ENCODE measurements at regions not wholly inside any gene's neighbourhood (a gene's known extent, or its start where the extent isn't known, plus 50 kb on each side); places are given as distances from the start of the nearest gene placed in this dataset.
"Not testable (repeated sequence)": the region's sequence is repeated elsewhere in the genome, so short reads cannot be mapped to it uniquely, and the experiment has no call there.

GRCh38 chr4:91729851-91730250, 573.9 kb upstream of the GRID2 start:
- Mint-ChIP-seq H3K27ac (ENCODE audit: unreplicated experiment) (no peak overlapping the region), H3K9me3 (no peaks in the 10 kb centered on the region), H3K4me1 (no peaks in the 10 kb centered on the region), H3K27me3 (ENCODE audit: low read depth) (no peaks in the 10 kb centered on the region), H3K36me3 (ENCODE audit: low read depth) (no peaks in the 10 kb centered on the region), H3K4me3 (no peak overlapping the region)
- no peak for DNase-seq (ENCODE audit: low read depth, low spot score)
- no peak for TF ChIP-seq CTCF (conservative IDR thresholded peaks at IDR 0.05)

DNA sequence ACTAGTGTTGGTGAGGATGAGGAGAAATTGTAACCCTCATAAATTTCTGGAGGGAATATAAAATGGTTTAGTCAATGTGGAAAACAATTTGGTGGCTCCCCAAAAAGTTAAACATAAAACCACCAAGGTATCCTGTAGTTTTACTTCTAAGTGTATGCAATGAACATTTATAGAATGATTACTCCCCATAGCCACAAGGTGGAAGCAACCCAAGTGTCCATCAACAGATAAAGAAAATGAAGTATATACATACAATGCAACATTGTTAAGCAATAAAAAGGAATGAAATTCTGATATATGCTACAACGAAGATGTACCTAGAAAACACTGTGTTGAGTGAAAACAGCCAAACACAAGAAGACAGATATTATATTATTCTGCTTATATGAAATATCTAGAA, 569.1 kb upstream of the GRID2 start:
- H3K36me3 Mint-ChIP-seq (ENCODE audit: low read depth), result no peaks in the 10 kb centered on the region
- H3K4me1 Mint-ChIP-seq, result no peaks in the 10 kb centered on the region
- peak; percentile 44 for TF ChIP-seq CTCF (conservative IDR thresholded peaks at IDR 0.05)
- no peaks in the 10 kb centered on the region for H3K27me3 Mint-ChIP-seq (ENCODE audit: low read depth)
- H3K27ac Mint-ChIP-seq (ENCODE audit: unreplicated experiment), result no peak overlapping the region
- no peak for DNase-seq (ENCODE audit: low read depth, low spot score)
- no peaks in the 10 kb centered on the region for H3K9me3 Mint-ChIP-seq
- no peak overlapping the region for H3K4me3 Mint-ChIP-seq

- H3K27me3 Mint-ChIP-seq (ENCODE audit: low read depth); H3K4me1 Mint-ChIP-seq; DNase-seq (ENCODE audit: low read depth, low spot score); H3K36me3 Mint-ChIP-seq (ENCODE audit: low read depth); H3K27ac Mint-ChIP-seq (ENCODE audit: unreplicated experiment); H3K4me3 Mint-ChIP-seq; H3K9me3 Mint-ChIP-seq: not testable (repeated sequence)
These were observed 564.9 kb upstream of the GRID2 start for GRCh38 chr4:91738831-91739230.

- H3K27me3 Mint-ChIP-seq (ENCODE audit: low read depth), result no peaks in the 10 kb centered on the region
- no peak overlapping the region for H3K4me3 Mint-ChIP-seq
- no peak for TF ChIP-seq CTCF (conservative IDR thresholded peaks at IDR 0.05)
- peak overlapping the region; percentile 29 for H3K27ac Mint-ChIP-seq (ENCODE audit: unreplicated experiment)
- no peaks in the 10 kb centered on the region for H3K36me3 Mint-ChIP-seq (ENCODE audit: low read depth)
- H3K9me3 Mint-ChIP-seq, result peaks cover 5% of the 10 kb centered on the region
- no peak for DNase-seq (ENCODE audit: low read depth, low spot score)
- H3K4me1 Mint-ChIP-seq, result no peaks in the 10 kb centered on the region
These were observed 557.2 kb upstream of the GRID2 start for GRCh38 chr4:91746551-91746950.

DNA sequence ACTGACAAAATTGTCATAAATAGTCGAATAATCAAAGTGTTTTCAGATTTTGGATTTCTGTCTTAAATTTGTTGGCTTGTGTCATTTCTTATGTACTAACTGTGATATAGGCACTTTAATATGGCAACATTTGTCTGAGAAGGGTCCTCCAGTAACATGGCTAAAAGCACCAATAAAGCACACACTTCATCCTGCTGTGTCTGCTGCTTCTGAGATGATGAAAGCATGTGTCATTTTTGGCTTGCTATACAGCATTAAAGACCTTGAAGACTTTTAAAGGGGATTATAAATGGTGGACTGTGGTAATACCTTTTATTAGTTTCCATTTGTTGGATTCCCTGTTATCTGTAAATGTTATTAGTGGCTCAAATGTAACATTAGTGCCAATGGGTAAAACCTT, 551.8 kb upstream of the GRID2 start:
- no peak overlapping the region for H3K27ac Mint-ChIP-seq (ENCODE audit: unreplicated experiment)
- H3K9me3 Mint-ChIP-seq, result no peaks in the 10 kb centered on the region
- DNase-seq (ENCODE audit: low read depth, low spot score), result no peak
- H3K36me3 Mint-ChIP-seq (ENCODE audit: low read depth), result no peaks in the 10 kb centered on the region
- no peaks in the 10 kb centered on the region for H3K27me3 Mint-ChIP-seq (ENCODE audit: low read depth)
- no peak overlapping the region for H3K4me3 Mint-ChIP-seq
- no peaks in the 10 kb centered on the region for H3K4me1 Mint-ChIP-seq
- no peak for TF ChIP-seq CTCF (conservative IDR thresholded peaks at IDR 0.05)

DNA sequence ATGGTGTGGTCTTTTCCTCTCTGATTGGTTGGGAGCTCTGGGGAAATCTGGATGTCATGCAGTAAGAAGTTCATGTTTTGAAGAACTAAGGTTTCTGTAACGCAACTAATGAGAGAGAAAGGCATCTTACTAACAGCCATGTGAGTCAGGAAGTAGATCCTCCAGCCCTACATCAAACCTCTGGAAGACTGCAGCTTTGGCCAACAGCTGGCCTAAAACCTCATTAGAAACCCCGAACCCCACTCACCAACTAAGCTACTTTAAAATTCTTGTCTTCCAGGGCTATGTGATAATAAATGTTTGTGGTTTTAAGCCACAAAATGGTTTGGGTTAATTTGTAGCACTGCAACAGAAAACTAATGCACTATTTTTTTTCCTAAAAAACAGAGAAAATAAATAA, 549.0 kb upstream of the GRID2 start:
- no peak overlapping the region for H3K4me3 Mint-ChIP-seq
- no peak for DNase-seq (ENCODE audit: low read depth, low spot score)
- TF ChIP-seq CTCF (conservative IDR thresholded peaks at IDR 0.05), result no peak
- no peaks in the 10 kb centered on the region for H3K4me1 Mint-ChIP-seq
- no peak overlapping the region for H3K27ac Mint-ChIP-seq (ENCODE audit: unreplicated experiment)
- no peaks in the 10 kb centered on the region for H3K36me3 Mint-ChIP-seq (ENCODE audit: low read depth)
- no peaks in the 10 kb centered on the region for H3K27me3 Mint-ChIP-seq (ENCODE audit: low read depth)
- H3K9me3 Mint-ChIP-seq, result no peaks in the 10 kb centered on the region

Measured in neural crest cell (in vitro differentiated cells).